T-helper 2 cell treated with Interferon-gamma antibody and Interleukin-4, amounts not matched to agents 100 ng/mL and 5 ng/mL, for 36 hours (primary cell): ENCODE measurements at regions not wholly inside any gene's neighbourhood (a gene's known extent, or its start where the extent isn't known, plus 50 kb on each side); places are given as distances from the start of the nearest gene placed in this dataset.

Experiments used
- intact Hi-C: fragments of 100-400 bp; cut with micrococcal nuclease; formaldehyde crosslinking; loops from one replicate; pipeline ENCODE4 v1.15.1; 2023

DNA sequence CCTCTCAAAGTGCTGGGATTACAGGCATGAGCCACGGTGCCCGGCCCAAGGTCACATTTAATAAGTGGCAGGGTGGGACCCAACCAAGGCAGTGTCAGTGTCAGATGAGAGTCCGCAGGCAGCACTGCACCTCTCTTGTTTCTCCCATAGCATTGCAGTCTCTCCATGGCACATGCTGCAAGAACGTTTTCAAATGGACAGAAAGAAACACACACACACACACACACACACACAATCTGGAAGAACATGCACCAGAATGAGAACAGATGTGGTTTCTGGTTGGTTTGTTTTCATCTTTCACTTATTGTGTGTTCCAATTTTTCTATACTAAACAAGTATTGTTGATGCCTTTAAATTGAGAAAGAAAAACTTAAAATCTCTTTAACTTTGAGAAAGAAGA lies 126.5 kb downstream of the SYF2 start:
- intact Hi-C loops, result no loop called here

DNA sequence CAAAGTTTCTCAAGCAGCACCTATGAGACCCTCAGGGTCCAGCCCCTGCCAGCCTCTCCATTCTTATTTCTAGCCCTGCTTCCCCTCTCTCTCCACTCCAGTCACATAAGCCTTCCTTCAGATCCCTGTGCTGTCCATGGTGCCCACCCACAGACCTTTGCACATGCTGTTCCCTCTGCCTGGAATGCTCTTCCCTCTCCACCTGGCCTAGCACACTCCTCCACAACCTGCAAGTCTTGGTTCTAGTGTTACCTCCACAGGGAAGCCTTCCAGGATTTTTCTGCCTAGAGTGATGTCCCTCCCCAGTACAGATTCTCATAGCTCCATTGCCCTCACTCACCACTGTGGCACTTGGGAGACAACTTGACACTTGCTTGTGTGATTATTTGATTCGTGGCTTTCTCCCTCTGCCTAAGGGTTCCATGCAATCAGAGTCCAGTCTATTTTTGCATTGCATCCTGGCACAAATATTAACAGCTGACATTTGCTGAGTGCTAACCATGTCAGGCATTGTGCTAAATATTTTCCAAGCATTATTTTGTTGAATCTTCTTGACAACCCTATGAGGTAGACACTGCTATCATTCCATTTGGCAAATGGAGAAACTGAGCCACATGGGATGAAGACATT lies 127.3 kb downstream of the SYF2 start:
- intact Hi-C loops, result loop anchor here (5.0 kb wide), 1 partner anchor 68 kb away; no protein-coding TSS in a partner anchor

DNA sequence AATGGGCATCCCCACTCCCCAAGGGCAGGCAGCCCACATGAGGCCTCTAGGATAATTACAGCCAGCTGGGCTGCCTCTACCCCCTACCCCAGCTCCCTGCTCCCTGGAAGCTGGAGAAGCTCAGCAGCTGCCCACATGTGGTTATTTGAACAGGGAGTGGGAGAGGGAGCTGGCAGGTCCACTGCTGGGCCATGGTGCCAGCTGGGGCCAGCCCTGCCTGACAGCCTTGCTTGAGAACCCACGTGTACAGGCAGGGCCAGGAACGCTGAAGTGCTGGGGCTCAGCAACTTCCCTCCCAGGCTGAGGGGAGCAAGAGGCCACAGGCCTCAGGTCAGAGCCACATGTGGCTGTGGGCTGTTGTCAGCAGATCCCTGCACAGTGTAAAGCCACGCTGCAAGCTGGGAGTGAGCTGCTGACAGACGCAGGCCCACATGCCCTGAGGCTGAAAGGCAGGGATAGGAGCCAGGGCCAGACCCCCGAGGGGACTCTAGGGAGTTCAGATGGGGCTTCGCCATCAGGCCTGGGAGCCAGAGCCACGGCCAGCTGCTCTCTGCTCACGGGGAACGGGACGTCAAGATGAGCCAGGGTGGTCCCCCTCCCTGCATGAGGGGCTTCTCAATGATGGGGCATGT lies 129.0 kb downstream of the SYF2 start:
- intact Hi-C loops, result loop anchor here (5.0 kb wide), 1 partner anchor 66 kb away; no protein-coding TSS in a partner anchor

GRCh38 chr1:25100151-25100833 lies 132.0 kb downstream of the SYF2 start:
- intact Hi-C loops, result loop anchor here (2.0 to 5.0 kb wide), 4 partner anchors 63 to 171 kb away; no protein-coding TSS in a partner anchor

- intact Hi-C loops, result no loop called here
Measured at GRCh38 chr1:25099343-25099951, 132.9 kb downstream of the SYF2 start.

DNA sequence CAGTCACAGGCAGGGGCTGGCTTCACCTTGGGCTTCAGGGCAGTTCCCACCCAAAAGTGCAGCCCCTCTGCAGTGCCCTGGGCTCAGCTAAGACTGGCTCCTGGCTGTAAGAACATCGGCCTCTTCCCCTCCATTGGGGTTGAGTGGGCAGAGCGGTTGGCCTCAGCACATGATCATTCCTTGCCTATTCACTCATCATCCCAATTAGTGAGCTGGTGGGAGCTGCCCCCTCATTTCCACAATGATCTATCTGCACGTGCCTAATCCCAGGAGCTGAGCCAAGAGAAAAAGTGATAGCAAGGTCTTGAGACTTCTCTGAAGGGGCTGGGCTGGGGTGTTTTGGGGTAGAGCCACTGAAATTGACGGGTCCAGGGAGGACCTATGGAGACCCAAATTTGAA lies 133.6 kb downstream of the SYF2 start:
- intact Hi-C loops, result no loop called here

- intact Hi-C loops, result no loop called here
Measured at GRCh38 chr1:25096307-25097150, 135.8 kb downstream of the SYF2 start.

DNA sequence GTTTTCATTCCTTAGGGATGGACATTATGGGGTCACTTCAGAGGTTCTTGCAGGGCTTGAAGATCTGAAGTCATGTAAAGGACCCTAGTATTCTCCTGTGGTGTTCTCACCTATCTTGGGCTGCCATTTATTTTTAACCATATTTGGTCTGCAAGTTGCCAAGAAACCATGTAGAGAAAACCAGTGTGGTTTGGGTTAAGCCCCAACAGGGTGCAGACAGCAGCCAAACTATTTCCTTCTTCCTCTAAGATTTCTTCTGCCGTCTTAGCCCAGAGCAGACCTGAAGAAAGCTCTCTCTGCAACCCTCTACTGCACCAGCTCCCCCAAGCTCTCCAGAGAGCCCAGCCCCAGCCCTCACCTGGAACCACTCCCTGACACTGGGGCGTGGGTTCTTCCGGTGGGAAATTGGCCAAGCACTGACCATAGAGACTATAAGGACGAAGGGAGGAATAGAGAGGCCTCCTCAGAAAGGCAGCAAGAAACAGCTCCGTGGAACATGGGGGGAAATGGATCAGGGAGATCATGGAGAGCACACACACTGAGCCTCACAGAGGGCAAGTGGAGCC lies 136.6 kb downstream of the SYF2 start:
- intact Hi-C loops, result no loop called here

- intact Hi-C loops, result no loop called here
Measured at GRCh38 chr1:25094995-25095394, 137.3 kb downstream of the SYF2 start.

- intact Hi-C loops, result no loop called here
Measured at GRCh38 chr1:25094229-25094628, 138.1 kb downstream of the SYF2 start.

- intact Hi-C loops, result no loop called here
Measured at GRCh38 chr1:25091658-25092057, 140.6 kb downstream of the SYF2 start.

- intact Hi-C loops, result no loop called here
Measured at GRCh38 chr1:25090707-25091422, 141.4 kb downstream of the SYF2 start.

DNA sequence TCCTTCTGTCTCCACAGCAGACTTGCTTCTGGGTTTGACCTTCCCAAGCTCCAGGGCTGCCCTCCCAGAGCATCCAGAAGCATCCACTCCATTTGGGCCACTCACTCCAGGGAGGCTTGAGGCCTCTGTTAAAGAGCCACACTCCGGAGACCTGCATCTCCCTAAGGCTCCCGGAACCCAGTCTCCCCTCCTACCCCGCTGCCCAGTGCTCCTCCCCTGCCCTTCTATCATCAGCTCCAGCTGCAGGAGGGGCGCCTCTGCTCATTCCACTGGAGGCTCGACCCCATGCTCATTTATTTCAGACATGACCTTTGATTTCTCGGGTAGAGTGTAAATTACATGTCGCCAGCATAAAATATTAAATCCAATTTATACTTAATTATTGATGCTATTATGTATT lies 142.5 kb downstream of the SYF2 start:
- intact Hi-C loops, result no loop called here

- intact Hi-C loops, result no loop called here
Measured at GRCh38 chr1:25088946-25089345, 143.4 kb downstream of the SYF2 start.

- intact Hi-C loops, result no loop called here
Measured at GRCh38 chr1:25088180-25088701, 144.1 kb downstream of the SYF2 start.

DNA sequence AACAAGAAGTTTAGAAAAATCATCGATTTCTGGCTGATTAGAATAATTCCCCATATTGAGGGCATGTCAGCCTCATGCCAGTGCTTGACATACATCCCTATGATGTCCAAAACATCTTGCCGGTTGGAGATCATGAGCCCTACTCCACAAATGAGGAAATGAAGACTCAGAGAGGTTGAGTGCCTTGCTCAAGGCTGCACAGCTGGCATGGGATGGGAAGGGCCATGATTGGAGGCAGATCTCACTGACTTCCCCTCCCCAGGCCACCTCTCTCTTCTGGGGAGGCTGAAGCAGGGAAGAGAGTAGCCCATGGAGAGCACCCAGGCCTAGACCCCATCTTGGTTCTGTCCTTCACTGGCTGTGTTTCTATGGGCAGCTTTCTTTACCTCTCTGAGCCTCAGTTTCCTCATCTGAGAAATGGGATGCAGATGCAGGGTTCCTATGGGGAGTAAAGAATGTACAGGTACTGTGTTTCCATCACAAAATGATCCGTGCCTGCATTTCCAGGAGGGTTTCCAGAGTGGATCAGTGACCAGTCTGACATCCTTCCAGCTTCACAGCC lies 145.7 kb downstream of the SYF2 start:
- intact Hi-C loops, result no loop called here

GRCh38 chr1:25084407-25084806 lies 147.9 kb downstream of the SYF2 start:
- intact Hi-C loops, result no loop called here

DNA sequence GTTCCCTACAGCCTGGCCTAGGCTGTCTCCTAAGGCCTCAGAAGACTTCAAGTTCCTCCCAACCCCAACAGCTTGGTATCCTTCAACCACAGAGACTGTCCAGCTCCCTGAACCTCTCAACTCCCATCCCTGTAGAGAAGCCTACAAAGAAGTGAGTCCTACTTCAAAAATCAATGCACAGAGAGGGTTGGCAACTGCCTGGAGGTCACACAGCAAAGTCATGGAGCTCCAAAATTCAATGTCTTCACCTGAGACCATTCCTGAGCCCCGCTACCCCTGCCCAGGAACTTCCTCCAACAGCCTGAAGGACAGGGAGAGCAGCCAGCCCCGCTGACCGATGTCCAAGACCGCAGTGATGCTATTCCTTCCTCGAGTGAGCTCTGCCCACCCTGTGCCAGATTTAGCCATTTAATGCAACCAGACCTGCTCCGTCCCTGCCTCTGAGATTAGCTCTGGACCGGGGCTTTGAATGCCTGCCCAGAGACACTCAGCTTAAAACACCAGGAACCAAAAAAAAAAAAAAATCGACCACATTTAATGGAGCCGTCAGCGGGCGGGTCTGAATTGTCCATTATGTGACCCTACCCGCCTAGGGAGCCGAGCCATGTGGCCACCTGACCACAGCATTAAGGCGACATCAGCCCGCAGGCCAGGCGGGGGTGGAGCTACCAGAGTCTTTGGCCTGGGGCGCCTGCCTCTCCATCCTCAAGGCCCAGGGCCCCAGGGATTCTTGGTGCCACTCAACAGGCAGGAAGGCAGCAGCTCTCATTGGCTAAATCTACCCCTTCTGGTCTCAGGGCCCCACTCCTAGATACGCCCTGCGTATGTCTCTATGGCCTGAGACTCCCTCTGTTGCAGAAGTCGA lies 148.6 kb downstream of the SYF2 start:
- intact Hi-C loops, result no loop called here

DNA sequence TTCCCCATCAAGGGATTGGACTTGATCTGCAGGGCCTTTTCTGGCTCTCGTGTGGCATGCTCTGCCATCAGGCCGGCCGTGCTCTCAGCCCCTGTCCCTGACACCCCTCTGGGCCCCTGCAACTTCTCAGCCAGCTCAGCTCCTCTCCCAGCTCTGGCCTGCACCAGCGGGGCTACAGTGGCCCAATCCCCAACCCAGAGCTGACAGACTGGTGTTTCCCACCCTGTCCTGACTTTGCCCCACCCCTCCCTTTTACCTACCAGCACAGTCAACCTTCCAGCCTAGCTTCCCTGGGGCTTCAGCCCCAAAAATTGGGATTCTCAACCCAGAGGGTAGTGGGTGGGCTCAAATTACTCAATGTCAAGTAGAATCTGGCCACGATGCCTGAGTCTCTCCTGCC lies 149.3 kb downstream of the SYF2 start:
- intact Hi-C loops, result no loop called here
